ENCODE measurements at regions not wholly inside any gene's neighbourhood (a gene's known extent, or its start where the extent isn't known, plus 50 kb on each side); places are given as distances from the start of the nearest gene placed in this dataset.

DNA sequence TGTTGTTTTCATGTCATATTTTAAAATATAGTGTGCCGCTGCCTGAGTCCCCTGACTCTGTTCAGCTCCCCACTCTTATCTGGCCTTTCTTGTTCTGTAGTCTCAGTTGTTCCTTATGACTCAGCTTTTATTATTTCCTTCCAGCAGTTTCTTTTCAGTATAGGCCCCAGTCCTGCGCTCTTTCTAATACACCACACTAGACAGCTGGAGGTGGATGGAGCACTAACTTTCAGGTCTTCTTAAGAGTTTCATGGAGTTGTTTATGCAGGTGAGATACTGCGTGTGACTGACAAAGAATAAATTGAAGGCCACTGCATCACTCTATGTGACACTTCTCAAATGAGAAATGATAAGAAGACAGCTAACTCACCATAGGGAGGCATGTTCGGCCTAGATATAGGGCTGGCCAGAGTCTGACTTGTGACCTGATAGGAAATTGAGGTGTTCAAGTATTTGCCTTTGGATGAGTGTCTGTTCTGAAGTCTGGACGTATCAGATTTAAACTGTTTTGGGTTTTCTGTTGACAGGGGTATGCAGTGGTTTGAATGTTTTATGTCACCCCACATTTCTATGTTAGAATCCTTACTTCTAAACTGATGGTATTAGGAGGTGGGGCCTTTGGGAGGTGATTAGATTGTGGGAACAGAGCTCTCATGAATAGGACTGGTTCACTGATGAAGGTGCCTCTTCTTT lies 60.8 kb upstream of the CLMN start:
- no peak for DNase-seq

GRCh38 chr14:95379634-95380033 lies 59.9 kb upstream of the CLMN start:
- DNase-seq = no peak

GRCh38 chr14:95375539-95376109 lies 55.9 kb upstream of the CLMN start:
- DNase-seq = no peak

DNA sequence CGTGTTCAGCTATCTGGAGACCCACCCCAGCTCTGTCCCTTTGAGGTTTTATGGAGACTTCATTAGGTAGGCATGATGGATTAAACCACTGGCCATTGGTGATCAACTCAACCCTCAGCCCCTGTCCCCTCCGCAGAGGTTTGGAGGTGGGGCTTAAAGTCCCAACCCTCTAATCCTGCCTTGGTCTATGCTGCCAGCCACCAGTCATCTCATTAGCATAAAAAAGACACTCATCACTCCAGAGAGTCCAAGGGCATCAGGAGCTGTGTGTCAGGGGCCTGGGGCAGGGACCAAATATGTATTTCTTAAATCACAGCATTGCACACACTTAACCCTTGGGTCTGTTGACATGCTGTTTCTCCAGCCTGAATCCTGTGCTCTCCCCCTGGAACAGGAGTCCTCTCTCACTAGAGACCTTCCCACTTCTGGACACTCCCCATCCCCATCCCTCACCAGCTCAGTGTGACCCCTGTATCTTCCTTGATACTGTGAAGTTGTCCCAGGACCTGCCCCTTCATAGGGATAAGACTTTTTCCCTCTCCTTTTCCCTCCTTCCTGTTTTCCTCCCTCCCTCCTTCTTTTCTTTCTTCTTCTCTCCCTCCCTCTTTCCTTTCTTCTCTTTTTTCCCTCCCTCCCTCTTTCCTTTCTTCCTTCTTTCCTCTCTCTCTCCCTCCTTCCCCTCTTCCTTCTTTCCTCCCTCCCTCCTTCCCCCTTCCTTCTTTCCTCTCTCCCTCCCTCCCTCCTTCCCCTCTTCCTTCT lies 54.7 kb upstream of the CLMN start:
- no peak for DNase-seq

GRCh38 chr14:95370076-95370475 lies 50.4 kb upstream of the CLMN start:
- DNase-seq = no peak
